ENCODE measurements at regions not wholly inside any gene's neighbourhood (a gene's known extent, or its start where the extent isn't known, plus 50 kb on each side); places are given as distances from the start of the nearest gene placed in this dataset.
A peak's percentile ranks its signal among the peaks of the same experiment; 100 is the strongest.

GRCh38 chr18:61187971-61188370, 145.3 kb upstream of the CDH20 start:
- DNase-seq = no peak

DNA sequence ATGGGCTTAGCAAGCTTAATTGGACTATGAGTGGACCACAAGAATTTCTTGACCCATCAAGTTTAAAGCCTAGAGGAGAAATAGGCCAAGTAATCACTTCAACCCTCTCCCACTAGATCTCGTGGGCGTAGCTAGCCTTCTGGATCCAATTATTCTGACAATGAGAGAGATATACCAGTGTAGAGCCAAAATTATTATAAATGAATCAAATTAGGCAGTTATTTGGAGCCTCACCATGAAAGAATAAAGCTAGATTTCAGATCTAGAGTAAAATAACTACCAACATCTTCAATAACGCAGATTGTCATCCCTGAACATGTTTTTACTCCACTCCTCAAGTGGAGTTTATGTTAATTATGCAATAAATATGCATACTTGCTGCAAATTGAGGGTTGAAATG, 143.9 kb upstream of the CDH20 start:
- DNase-seq = no peak

DNA sequence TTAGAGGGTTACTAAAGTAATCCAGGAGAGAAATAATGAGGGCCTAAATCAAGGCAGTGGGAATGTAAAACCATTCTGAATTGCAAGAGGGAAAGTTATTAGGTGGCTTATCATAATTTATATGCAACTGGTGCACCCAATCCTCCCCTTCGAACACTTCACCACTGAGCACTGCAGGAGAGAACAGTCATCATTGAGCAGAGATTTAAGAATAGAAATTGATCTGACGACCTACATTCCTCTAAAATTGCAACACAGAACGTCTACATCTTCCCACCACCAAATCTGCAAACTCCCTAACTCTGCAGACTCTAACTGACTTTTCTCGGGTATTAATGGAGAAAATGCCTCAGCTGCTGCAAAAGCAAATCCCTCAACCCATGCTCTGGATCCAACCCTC, 138.5 kb upstream of the CDH20 start:
- DNase-seq = no peak

- DNase-seq = no peak
Observed at GRCh38 chr18:61196750-61197149, 136.5 kb upstream of the CDH20 start.

DNA sequence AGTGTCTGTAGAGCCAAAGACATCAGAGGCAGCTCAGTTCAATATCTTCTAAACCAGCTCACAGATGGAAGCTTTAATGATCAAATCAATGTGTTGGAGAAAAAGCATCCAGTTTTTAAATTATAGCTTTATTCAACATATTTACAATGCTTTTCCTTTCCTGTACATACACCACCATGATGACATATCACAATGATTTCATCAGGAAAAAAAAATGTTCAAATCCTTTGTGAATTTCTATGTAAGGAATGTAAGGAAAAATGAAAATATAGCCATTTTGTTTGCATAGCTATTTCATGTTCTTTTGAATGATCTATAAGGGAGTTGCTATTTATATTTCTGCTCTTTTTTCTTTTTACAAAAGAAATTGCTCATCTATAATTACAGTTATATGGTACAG, 134.7 kb upstream of the CDH20 start:
- peak; percentile 73 for DNase-seq

- DNase-seq = peak; percentile 88
Observed at GRCh38 chr18:61199171-61199848, 133.9 kb upstream of the CDH20 start.

- DNase-seq = peak; percentile 74
Observed at GRCh38 chr18:61201511-61201910, 131.7 kb upstream of the CDH20 start.

DNA sequence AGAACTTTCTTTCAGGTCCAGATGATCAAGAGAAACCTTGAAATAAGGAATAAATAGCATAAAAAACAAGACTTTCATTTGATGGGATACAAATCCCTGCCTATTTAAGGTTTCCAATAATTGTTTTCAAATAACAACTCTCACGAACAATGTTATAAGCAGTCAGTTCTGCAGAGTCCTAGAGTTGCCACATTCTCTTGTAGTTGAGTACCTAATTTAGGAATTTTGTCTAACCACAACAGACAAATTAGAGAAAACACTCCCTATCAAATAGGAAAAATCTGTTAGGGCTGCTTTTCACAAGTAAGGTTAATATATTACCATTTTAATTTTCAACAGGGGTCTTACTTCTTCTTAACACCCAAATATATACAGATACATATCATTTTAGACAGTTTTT, 130.1 kb upstream of the CDH20 start:
- peak; percentile 34 for DNase-seq

DNA sequence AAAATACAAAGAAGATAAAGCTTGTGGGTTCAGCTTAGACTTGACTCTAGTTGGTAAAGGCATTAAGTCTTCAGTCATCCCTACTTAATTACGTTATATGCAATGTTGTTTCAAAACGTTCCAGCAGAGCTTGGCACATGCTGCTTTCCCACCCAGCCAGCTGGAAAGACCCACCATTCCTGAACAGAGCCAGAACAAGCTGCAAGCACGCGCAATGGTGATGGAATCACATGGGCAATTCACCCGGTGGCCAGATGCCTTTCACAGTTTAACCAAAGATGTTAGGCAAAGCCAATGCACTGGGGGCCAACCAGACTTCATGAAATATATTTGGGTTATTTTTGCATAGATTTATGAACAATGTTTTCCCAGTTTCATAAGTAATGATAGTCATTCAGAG, 123.4 kb upstream of the CDH20 start:
- DNase-seq = peak; percentile 16

GRCh38 chr18:61216051-61216450, 117.2 kb upstream of the CDH20 start:
- no peak for DNase-seq

DNA sequence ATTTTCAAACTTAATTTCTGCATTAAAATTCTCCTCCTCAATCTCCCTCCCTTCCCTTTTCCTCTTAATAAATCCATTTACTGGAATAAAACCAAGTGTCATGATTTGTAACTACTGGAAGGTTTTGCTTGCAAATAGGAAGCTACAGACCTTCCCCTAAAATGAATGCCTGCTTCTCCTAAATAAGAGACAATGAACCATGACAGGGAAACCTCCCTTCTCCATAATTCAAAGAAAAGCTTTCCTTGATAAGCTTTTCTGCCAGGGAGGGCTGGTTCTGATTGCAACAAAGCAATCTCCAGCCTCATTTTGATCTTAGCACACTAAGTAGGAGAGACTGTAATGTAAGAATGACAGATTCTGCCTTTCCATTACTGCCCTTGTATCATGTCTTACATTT, 111.0 kb upstream of the CDH20 start:
- DNase-seq = no peak

DNA sequence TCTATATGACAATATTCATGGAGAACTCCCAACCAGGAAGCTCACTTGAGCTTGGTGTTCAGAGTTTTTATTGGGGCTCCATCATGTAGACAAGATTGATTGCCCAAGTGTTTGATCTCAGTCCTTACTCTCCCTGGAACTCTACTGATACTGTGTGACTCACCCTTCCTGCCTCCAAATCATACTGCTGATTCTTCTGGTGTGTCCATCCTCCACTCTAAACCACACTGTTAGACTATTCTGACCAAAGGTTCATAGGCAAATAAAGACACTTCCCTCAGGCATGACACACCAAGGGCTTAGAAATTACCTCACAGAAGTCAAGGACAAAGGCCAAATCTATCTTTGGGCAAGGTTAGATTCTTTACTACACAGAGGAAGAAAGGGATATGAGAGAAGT, 107.9 kb upstream of the CDH20 start:
- peak; percentile 2 for DNase-seq

DNA sequence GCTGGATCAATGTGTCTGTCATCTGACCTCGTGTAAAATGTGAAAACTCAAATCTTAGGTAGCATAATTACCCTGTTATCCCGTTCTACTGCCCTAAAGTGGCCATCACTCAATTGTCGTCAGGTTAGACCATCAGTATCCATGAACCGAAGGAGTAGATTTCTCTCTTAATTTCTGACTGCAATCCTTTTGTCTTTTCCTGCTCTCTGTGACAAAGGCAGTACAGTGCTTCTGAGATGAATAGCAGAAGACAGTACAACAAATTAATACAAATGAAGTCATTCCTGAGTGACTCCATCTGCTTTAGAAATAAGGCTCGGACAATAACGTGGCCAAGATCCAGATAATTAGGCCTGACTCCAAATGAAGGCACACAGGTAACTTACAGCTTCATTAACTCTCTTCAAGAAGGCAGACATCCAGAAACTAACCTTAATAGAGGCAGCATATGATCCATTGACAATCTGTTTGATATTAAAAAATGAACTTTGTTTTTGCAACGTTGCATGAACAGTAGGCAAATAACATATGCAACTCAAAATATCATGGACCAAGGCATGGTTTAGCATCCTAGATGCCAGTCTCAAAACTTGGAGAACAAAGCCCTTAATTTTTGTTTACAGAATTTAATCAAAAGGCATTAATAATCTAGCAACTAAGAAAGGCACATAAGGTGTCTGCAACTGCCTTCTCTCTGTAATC, 96.7 kb upstream of the CDH20 start:
- no peak for DNase-seq

GRCh38 chr18:61237529-61237928, 95.7 kb upstream of the CDH20 start:
- no peak for DNase-seq

DNA sequence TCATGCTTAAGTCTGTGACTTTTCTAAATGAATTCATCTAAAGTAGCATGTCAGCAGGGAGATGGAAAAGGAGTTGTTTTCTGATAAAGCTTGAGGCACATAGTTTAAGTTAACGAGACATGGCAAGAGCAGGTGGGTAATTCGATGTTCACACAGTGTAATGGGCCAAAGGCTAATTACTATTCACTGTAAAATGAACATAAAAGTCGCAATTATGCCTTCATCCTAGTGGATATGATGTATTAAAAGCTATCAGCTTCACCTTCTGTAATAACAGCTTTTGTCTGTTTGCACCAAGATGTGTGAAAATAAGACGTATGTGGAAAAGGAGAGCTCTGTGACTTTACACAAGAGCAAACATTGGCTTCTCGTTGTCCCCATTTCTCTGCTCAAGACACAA, 94.2 kb upstream of the CDH20 start:
- no peak for DNase-seq

GRCh38 chr18:61241260-61241853, 91.9 kb upstream of the CDH20 start:
- no peak for DNase-seq

- DNase-seq = no peak
Observed at GRCh38 chr18:61244632-61245031, 88.6 kb upstream of the CDH20 start.

DNA sequence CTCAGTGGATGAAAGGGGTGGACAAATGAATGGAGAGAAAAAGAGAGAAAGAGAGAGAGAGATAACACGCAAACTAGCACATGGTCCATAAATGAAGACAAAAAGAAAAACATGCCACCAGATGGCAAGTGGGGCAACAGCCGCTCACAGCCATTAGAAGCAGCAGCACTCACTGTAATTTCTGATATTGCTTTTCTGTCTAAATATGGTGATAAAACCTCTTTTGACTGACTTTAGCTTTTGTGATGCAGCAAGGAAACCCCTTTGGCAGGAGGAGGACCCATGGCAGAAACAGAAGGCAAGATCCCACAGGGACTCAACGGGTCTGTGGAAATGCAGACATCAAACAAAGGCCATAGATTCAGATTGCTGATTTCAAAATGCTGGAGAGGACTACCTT, 88.0 kb upstream of the CDH20 start:
- no peak for DNase-seq

- no peak for DNase-seq
Observed at GRCh38 chr18:61248589-61248988, 84.6 kb upstream of the CDH20 start.

DNA sequence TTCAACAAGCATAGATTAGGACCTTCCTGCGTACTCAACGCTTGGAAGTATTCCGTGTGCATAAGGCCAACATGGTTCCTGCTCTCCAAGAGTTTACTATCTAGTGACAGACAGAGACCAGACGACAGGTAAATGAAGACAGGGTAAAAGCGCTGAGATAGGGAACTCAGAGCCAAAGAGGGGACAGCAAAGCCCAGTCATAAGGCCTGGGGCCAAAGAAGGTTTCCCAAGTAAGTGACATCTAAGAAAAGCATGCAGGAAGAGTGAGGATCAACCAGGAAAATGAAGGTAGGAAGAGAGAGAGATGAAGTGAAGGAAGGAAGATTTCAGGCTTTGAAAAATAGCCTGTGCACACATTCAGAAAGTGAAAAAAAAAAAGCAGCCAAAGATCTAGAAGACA, 76.9 kb upstream of the CDH20 start:
- no peak for DNase-seq

DNA sequence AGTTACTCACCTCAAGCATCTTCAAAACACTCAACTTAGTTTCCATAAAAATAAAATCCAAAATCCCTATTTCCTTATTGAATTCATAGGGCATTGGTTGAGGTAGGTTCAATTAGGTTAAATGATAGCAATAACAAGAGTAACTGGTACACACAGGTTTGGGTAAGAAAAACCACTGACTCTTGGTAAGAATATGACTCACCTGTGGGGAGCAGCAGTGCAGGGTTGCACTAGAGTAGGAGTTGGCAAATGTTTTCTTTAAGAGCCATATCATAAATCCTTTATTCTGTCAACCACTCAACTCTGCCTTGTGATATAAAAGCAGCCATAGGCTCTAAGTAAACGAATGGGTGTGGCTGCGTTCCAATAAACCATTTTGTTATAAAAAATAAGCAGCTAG, 71.4 kb upstream of the CDH20 start:
- no peak for DNase-seq

DNA sequence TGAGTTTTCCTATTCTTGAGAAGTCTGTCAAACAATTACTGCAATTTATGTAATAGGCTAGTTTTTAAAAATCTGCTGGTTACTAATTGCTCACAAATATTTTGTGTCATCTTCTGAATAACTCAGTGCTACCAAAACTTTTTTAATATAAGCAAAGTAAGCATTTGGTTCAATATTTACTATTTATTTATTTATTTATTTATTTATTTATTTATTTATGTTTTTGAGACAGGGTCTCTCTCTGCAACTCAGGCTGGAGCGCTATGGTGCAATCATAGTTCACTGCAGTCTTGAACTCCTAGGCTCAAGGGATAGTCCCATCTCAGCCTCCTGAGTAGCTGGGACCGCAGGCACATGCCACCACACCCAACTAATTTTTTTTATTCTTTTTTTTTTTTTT, 60.4 kb upstream of the CDH20 start:
- DNase-seq = no peak

DNA sequence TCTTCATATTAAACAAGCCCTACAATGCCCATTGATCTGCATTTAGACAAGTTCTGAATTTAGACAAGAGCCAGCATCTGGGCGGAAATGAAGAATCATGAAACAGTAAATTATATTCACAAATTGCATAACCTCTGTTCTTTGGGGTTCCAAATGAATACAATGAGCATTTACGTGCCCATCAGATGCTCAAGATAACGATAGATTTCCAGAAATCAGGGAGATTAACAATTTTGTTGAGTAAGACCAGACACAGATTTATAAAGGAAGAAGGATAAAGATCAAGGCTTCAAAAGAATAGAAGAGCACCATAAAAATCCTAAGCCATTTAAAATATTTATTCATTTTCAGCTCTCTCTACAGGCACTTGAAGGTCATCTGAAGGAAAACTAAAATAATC, 59.7 kb upstream of the CDH20 start:
- DNase-seq = no peak

DNA sequence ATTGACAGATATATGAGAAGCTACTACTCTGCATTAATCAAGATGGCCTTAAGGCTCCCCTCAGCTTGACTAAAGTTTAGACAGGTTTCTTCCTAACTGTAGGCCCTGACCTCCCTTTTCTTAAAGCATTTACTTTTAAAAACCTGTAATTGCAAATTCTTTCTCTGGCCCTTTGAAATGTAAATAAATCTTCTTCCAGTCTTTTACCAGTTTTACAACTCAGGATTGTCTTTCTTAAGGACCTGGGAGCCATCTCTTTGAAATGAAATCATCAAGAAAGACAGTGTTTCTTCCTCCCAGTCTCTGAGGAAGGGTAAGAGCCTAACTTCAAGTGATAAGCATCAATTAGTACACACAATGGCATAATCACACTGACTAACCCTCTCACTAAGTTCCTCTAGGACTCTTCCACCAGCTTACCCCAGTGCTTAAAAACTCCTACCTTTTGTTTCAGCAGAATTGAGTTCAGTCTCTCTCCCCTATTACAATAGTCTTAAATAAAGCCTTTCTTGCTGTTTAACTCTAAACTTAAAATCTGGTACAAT, 58.7 kb upstream of the CDH20 start:
- DNase-seq = no peak
